Kidney (tissue), 13 donors: ENCODE measurements at regions not wholly inside any gene's neighbourhood (a gene's known extent, or its start where the extent isn't known, plus 50 kb on each side); places are given as distances from the start of the nearest gene placed in this dataset.
A peak's percentile ranks its signal among the peaks of the same experiment; 100 is the strongest.

ENCODE experiments used
- DNase-seq, 5 donors: peaks; one replicate each; pipeline ENCODE4 v3.0.0-alpha.2; 2013 to 2020
- FAIRE-seq: peaks from 2 replicates; lab custom pipeline; 2012; peaks lifted over from hg19 to GRCh38; lab: Jason Lieb, UNC
- H3K27ac ChIP-seq, 2 donors: one replicate each; pipeline ENCODE4 v1.7.0; 2013; ENCODE audit warnings: low read depth in 2 of 2, low read length in 2 of 2, inconsistent platforms in 1 of 2
- H3K27me3 ChIP-seq: one replicate; pipeline ENCODE4 v1.7.1; 2013; ENCODE audit warnings: low read length, inconsistent platforms; ENCODE audit not compliant: control insufficient read depth, insufficient read depth
- H3K36me3 ChIP-seq, 3 donors: one replicate each; pipeline versions ENCODE4 v1.7.0 to v1.7.1; 2013; ENCODE audit warnings: low read length in 3 of 3, control low read depth in 1 of 3, inconsistent platforms in 1 of 3; ENCODE audit not compliant: insufficient read depth in 3 of 3, control insufficient read depth in 2 of 3
- H3K4me1 ChIP-seq, 3 donors: one replicate each; pipeline versions ENCODE4 v1.7.0 to v1.7.1; 2013; ENCODE audit warnings: low read length in 3 of 3, inconsistent platforms in 1 of 3, low read depth in 1 of 3; ENCODE audit not compliant: control insufficient read depth in 2 of 3, insufficient read depth in 2 of 3
- H3K4me3 ChIP-seq, 3 donors: one replicate each; pipeline versions ENCODE4 v1.7.0 to v1.8.1; 2013; ENCODE audit warnings: low read length in 3 of 3, control low read depth in 1 of 3, inconsistent platforms in 1 of 3
- H3K9ac ChIP-seq, 3 donors: one replicate each; pipeline versions ENCODE4 v1.7.0 to v1.7.1; 2013; ENCODE audit warnings: low read length in 3 of 3, control low read depth in 1 of 3, inconsistent platforms in 1 of 3
- H3K9me3 ChIP-seq, 3 donors: one replicate each; pipeline versions ENCODE4 v1.7.0 to v1.7.1; 2013; ENCODE audit warnings: low read length in 3 of 3, control low read depth in 1 of 3, inconsistent platforms in 1 of 3; ENCODE audit not compliant: control insufficient read depth in 2 of 3, insufficient read depth in 1 of 3
- CTCF ChIP-seq: IDR thresholded peaks from 3 replicates; pipeline ENCODE4 v1.5.1; 2012; ENCODE audit warnings: mild to moderate bottlenecking, moderate library complexity, borderline replicate concordance; ENCODE audit not compliant: insufficient read depth; ENCODE audit errors: extremely low read depth
- intact Hi-C: fragments of 100-400 bp; cut with DNase I; formaldehyde crosslinking; loops from one replicate; pipeline ENCODE4 v1.11.1; 2022
- donor health status: control.
- donor health status: control.
- donor health status: control.
- donor health status: control.
- donor health status: control.
- donor health status: DM: yes; HTN: yes; CAD: no.
- donor health status: Normal renal cell carcinoma (clear cell type).

- H3K27me3 ChIP-seq = no peaks in the 10 kb centered on the region
- no peak overlapping the region for H3K4me3 ChIP-seq
- H3K27ac ChIP-seq = peak overlapping the region in 1 of 2 donors; percentile 7
- TF ChIP-seq CTCF = no peak
- no peak for DNase-seq
- H3K4me1 ChIP-seq = no peaks in the 10 kb centered on the region
- FAIRE-seq = no peak
- no peaks in the 10 kb centered on the region for H3K36me3 ChIP-seq
- intact Hi-C loops = no loop called here
- no peaks in the 10 kb centered on the region for H3K9me3 ChIP-seq
- H3K9ac ChIP-seq = no peak overlapping the region
Observed at GRCh38 chr5:124537522-124537921, 208.9 kb downstream of the ZNF608 start.

- Histone ChIP-seq H3K27me3 (no peaks in the 10 kb centered on the region), H3K9ac (no peak overlapping the region), H3K27ac (peak overlapping the region in 1 of 2 donors; percentile 7), H3K4me1 (no peaks in the 10 kb centered on the region), H3K4me3 (no peak overlapping the region), H3K9me3 (no peaks in the 10 kb centered on the region), H3K36me3 (no peaks in the 10 kb centered on the region)
- intact Hi-C loops = no loop called here
- TF ChIP-seq CTCF = no peak
- FAIRE-seq (no peak), DNase-seq (peak in 3 of 5 donors; percentile 21 to 55 (median 50))
Observed at GRCh38 chr5:124537107-124537506, 209.3 kb downstream of the ZNF608 start.

- H3K4me1 ChIP-seq = no peaks in the 10 kb centered on the region
- no peak overlapping the region for H3K9ac ChIP-seq
- H3K27ac ChIP-seq = no peak overlapping the region
- no peaks in the 10 kb centered on the region for H3K36me3 ChIP-seq
- intact Hi-C loops = no loop called here
- no peaks in the 10 kb centered on the region for H3K27me3 ChIP-seq
- H3K9me3 ChIP-seq = no peaks in the 10 kb centered on the region
- DNase-seq (no peak), FAIRE-seq (no peak)
- H3K4me3 ChIP-seq = no peak overlapping the region
- no peak for TF ChIP-seq CTCF
Observed at GRCh38 chr5:124536333-124536732, 210.1 kb downstream of the ZNF608 start.

GRCh38 chr5:124530916-124531315, 215.5 kb downstream of the ZNF608 start:
- no peak for DNase-seq
- no peak overlapping the region for H3K4me3 ChIP-seq
- H3K9ac ChIP-seq = no peak overlapping the region
- no peaks in the 10 kb centered on the region for H3K9me3 ChIP-seq
- H3K27me3 ChIP-seq = no peaks in the 10 kb centered on the region
- no peaks in the 10 kb centered on the region for H3K36me3 ChIP-seq
- no peak for FAIRE-seq
- TF ChIP-seq CTCF = no peak
- intact Hi-C loops = no loop called here
- H3K4me1 ChIP-seq = peaks cover 0 to 8% (median 0%) of the 10 kb centered on the region in 3 donors
- H3K27ac ChIP-seq = no peak overlapping the region
